SJCRH30 (cell line): ENCODE measurements at regions not wholly inside any gene's neighbourhood (a gene's known extent, or its start where the extent isn't known, plus 50 kb on each side); places are given as distances from the start of the nearest gene placed in this dataset.

ENCODE experiments used
- DNase-seq, 2 experiments: peaks; one replicate each; pipeline ENCODE4 v3.0.0-alpha.2; 2015 to 2020
- H3K27ac ChIP-seq: fragments of 250-450 bp; sonication (Bioruptor Pico); 2 replicates; pipeline ENCODE4 v1.5.1; 2020; ENCODE audit warnings: mild to moderate bottlenecking, moderate library complexity
- H3K27me3 ChIP-seq: fragments of 250-450 bp; sonication (Bioruptor Pico); 2 replicates; pipeline ENCODE4 v1.5.1; 2020; ENCODE audit warnings: mild to moderate bottlenecking, moderate library complexity
- H3K36me3 ChIP-seq: fragments of 250-450 bp; sonication (Bioruptor Pico); 2 replicates; pipeline ENCODE4 v1.5.1; 2020; ENCODE audit warnings: mild to moderate bottlenecking, moderate library complexity
- H3K4me1 ChIP-seq: fragments of 250-450 bp; sonication (Bioruptor Pico); 2 replicates; pipeline ENCODE4 v1.5.1; 2020; ENCODE audit warnings: mild to moderate bottlenecking, moderate library complexity
- H3K4me3 ChIP-seq: fragments of 250-450 bp; sonication (Bioruptor Pico); 2 replicates; pipeline ENCODE4 v1.5.1; 2020; ENCODE audit warnings: mild to moderate bottlenecking, moderate library complexity
- H3K9me3 ChIP-seq: fragments of 250-450 bp; sonication (Bioruptor Pico); replicated peaks from 2 replicates; pipeline ENCODE4 v1.5.1; 2020; ENCODE audit warnings: mild to moderate bottlenecking, moderate library complexity

GRCh38 chr20:54364365-54364764 lies 111.0 kb upstream of the DOK5 start:
- H3K27me3 ChIP-seq = peaks cover 8% of the 10 kb centered on the region

GRCh38 chr20:54364919-54365318 lies 110.5 kb upstream of the DOK5 start:
- H3K27me3 ChIP-seq = peaks cover 8% of the 10 kb centered on the region
- no peaks in the 10 kb centered on the region for H3K9me3 ChIP-seq
- no peak for DNase-seq
- H3K36me3 ChIP-seq = no peaks in the 10 kb centered on the region
- no peak overlapping the region for H3K4me3 ChIP-seq
- H3K4me1 ChIP-seq = no peaks in the 10 kb centered on the region
- H3K27ac ChIP-seq = no peak overlapping the region

More at GRCh38 chr20:54364365-54364764, 111.0 kb upstream of the DOK5 start:
- no peaks in the 10 kb centered on the region for H3K9me3 ChIP-seq
- H3K36me3 ChIP-seq = no peaks in the 10 kb centered on the region
- no peaks in the 10 kb centered on the region for H3K4me1 ChIP-seq
- H3K27ac ChIP-seq = no peak overlapping the region
- DNase-seq = no peak
- no peak overlapping the region for H3K4me3 ChIP-seq

- Histone ChIP-seq H3K36me3 (no peaks in the 10 kb centered on the region), H3K4me1 (no peaks in the 10 kb centered on the region), H3K27ac (no peak overlapping the region), H3K27me3 (peaks cover 8% of the 10 kb centered on the region), H3K4me3 (no peak overlapping the region), H3K9me3 (no peaks in the 10 kb centered on the region)
- no peak for DNase-seq
Measured at GRCh38 chr20:54366669-54367344, 108.6 kb upstream of the DOK5 start.

- H3K9me3 ChIP-seq = no peaks in the 10 kb centered on the region
- no peak overlapping the region for H3K27ac ChIP-seq
- no peak overlapping the region for H3K4me3 ChIP-seq
- H3K4me1 ChIP-seq = no peaks in the 10 kb centered on the region
- DNase-seq = no peak
- H3K27me3 ChIP-seq = peaks cover 8% of the 10 kb centered on the region; the same call in 1 of the 2 replicates
- H3K36me3 ChIP-seq = no peaks in the 10 kb centered on the region
Measured at GRCh38 chr20:54368570-54368969, 106.8 kb upstream of the DOK5 start.

- Histone ChIP-seq H3K27ac (no peak overlapping the region), H3K4me1 (no peaks in the 10 kb centered on the region), H3K4me3 (no peak overlapping the region), H3K36me3 (no peaks in the 10 kb centered on the region), H3K27me3 (no peaks in the 10 kb centered on the region), H3K9me3 (no peaks in the 10 kb centered on the region)
- no peak for DNase-seq
Measured at GRCh38 chr20:54372313-54372712, 103.1 kb upstream of the DOK5 start.

- no peak for DNase-seq
- H3K9me3 ChIP-seq = no peaks in the 10 kb centered on the region
- peaks cover 6% of the 10 kb centered on the region; the same call in 1 of the 2 replicates for H3K27me3 ChIP-seq
- no peak overlapping the region for H3K4me3 ChIP-seq
- H3K27ac ChIP-seq = no peak overlapping the region
- H3K36me3 ChIP-seq = no peaks in the 10 kb centered on the region
- H3K4me1 ChIP-seq = no peaks in the 10 kb centered on the region
Measured at GRCh38 chr20:54377992-54378773, 97.2 kb upstream of the DOK5 start.

GRCh38 chr20:54379893-54380584 lies 95.4 kb upstream of the DOK5 start:
- Histone ChIP-seq H3K36me3 (no peaks in the 10 kb centered on the region), H3K9me3 (no peaks in the 10 kb centered on the region), H3K27me3 (peaks cover 6% of the 10 kb centered on the region; the same call in 1 of the 2 replicates), H3K4me1 (no peaks in the 10 kb centered on the region), H3K4me3 (no peak overlapping the region), H3K27ac (no peak overlapping the region)
- DNase-seq = no peak

- H3K9me3 ChIP-seq = no peaks in the 10 kb centered on the region
- no peaks in the 10 kb centered on the region for H3K36me3 ChIP-seq
- H3K4me1 ChIP-seq = no peaks in the 10 kb centered on the region
- H3K27ac ChIP-seq = no peak overlapping the region
- H3K4me3 ChIP-seq = no peak overlapping the region
- peaks cover 6% of the 10 kb centered on the region; the same call in 1 of the 2 replicates for H3K27me3 ChIP-seq
- DNase-seq = no peak
Measured at GRCh38 chr20:54382419-54382818, 93.0 kb upstream of the DOK5 start.

GRCh38 chr20:54385746-54386145 lies 89.6 kb upstream of the DOK5 start:
- H3K4me3 ChIP-seq = no peak overlapping the region
- no peaks in the 10 kb centered on the region for H3K4me1 ChIP-seq
- no peaks in the 10 kb centered on the region for H3K27me3 ChIP-seq
- no peaks in the 10 kb centered on the region for H3K9me3 ChIP-seq
- H3K36me3 ChIP-seq = no peaks in the 10 kb centered on the region
- DNase-seq = no peak
- no peak overlapping the region for H3K27ac ChIP-seq

- no peak for DNase-seq
- Histone ChIP-seq H3K9me3 (0 out of 2 replicates have a peak, but pooled peaks cover 3% of the 10 kb centered on the region), H3K4me1 (no peaks in the 10 kb centered on the region), H3K27ac (no peak overlapping the region), H3K27me3 (no peaks in the 10 kb centered on the region), H3K4me3 (no peak overlapping the region), H3K36me3 (no peaks in the 10 kb centered on the region)
Measured at GRCh38 chr20:54389596-54390280, 85.7 kb upstream of the DOK5 start.

GRCh38 chr20:54397292-54398140 lies 77.9 kb upstream of the DOK5 start:
- Histone ChIP-seq H3K27me3 (no peaks in the 10 kb centered on the region), H3K4me3 (no peak overlapping the region), H3K27ac (peak overlapping the region; percentile 38), H3K4me1 (peaks cover 13% of the 10 kb centered on the region), H3K9me3 (no peaks in the 10 kb centered on the region), H3K36me3 (no peaks in the 10 kb centered on the region)
- DNase-seq = peak in 1 of 2 experiments; percentile 23

- Histone ChIP-seq H3K27ac (no peak overlapping the region), H3K4me3 (no peak overlapping the region), H3K9me3 (no peaks in the 10 kb centered on the region), H3K4me1 (peaks cover 13% of the 10 kb centered on the region), H3K27me3 (no peaks in the 10 kb centered on the region), H3K36me3 (no peaks in the 10 kb centered on the region)
- DNase-seq = no peak
Measured at GRCh38 chr20:54398814-54399213, 76.6 kb upstream of the DOK5 start.

- Histone ChIP-seq H3K9me3 (no peaks in the 10 kb centered on the region), H3K27me3 (peaks cover 8% of the 10 kb centered on the region), H3K4me3 (no peak overlapping the region), H3K36me3 (no peaks in the 10 kb centered on the region), H3K4me1 (no peaks in the 10 kb centered on the region), H3K27ac (no peak overlapping the region)
- DNase-seq = no peak
Measured at GRCh38 chr20:54405540-54405939, 69.9 kb upstream of the DOK5 start.

GRCh38 chr20:54407459-54407858 lies 67.9 kb upstream of the DOK5 start:
- DNase-seq = no peak
- H3K9me3 ChIP-seq = no peaks in the 10 kb centered on the region
- H3K27ac ChIP-seq = no peak overlapping the region
- no peak overlapping the region for H3K4me3 ChIP-seq
- H3K36me3 ChIP-seq = no peaks in the 10 kb centered on the region
- H3K27me3 ChIP-seq = peaks cover 15% of the 10 kb centered on the region
- H3K4me1 ChIP-seq = no peaks in the 10 kb centered on the region
